GM06990 (cell line): ENCODE measurements at regions not wholly inside any gene's neighbourhood (a gene's known extent, or its start where the extent isn't known, plus 50 kb on each side); places are given as distances from the start of the nearest gene placed in this dataset.

Source experiments
- DNase-seq: peaks from one replicate; pipeline ENCODE4 v3.0.0-alpha.2; 2011; ENCODE audit not compliant: insufficient read length; ENCODE audit errors: extremely low read depth
- H3K27me3 ChIP-seq: replicated peaks from 2 replicates; pipeline ENCODE4 v1.6.0; 2011; ENCODE audit warnings: low read length; ENCODE audit not compliant: control insufficient read depth, insufficient read depth
- H3K36me3 ChIP-seq: 2 replicates; pipeline ENCODE4 v1.5.1; 2011; ENCODE audit warnings: low read length; ENCODE audit not compliant: control insufficient read depth, insufficient read depth
- H3K4me3 ChIP-seq: replicated peaks from 2 replicates; pipeline ENCODE4 v1.5.1; 2011; ENCODE audit warnings: low read depth, mild to moderate bottlenecking, control low read depth, low read length
- CTCF ChIP-seq: IDR thresholded peaks from 2 replicates; pipeline ENCODE4 v1.5.1; 2011; ENCODE audit warnings: low read length, control low read depth, mild to moderate bottlenecking, inconsistent platforms; ENCODE audit not compliant: insufficient read depth, poor library complexity, severe bottlenecking

- Histone ChIP-seq H3K36me3 (no peaks in the 10 kb centered on the region), H3K4me3 (no peak overlapping the region), H3K27me3 (no peaks in the 10 kb centered on the region)
- DNase-seq: no peak
- TF ChIP-seq CTCF: no peak
These were observed 181.2 kb downstream of the FGF9 start for GRCh38 chr13:21852043-21852442.

- H3K4me3 ChIP-seq: no peak overlapping the region
- H3K36me3 ChIP-seq: no peaks in the 10 kb centered on the region
- no peak for TF ChIP-seq CTCF
- no peak for DNase-seq
- H3K27me3 ChIP-seq: no peaks in the 10 kb centered on the region
These were observed 182.9 kb downstream of the FGF9 start for GRCh38 chr13:21853779-21854178.

- no peaks in the 10 kb centered on the region for H3K27me3 ChIP-seq
- no peak for DNase-seq
- no peak for TF ChIP-seq CTCF
- H3K4me3 ChIP-seq: no peak overlapping the region
- no peaks in the 10 kb centered on the region for H3K36me3 ChIP-seq
These were observed 197.9 kb downstream of the FGF9 start for GRCh38 chr13:21868823-21869222.

- H3K36me3 ChIP-seq: no peaks in the 10 kb centered on the region
- H3K4me3 ChIP-seq: no peak overlapping the region
- DNase-seq: no peak
- H3K27me3 ChIP-seq: no peaks in the 10 kb centered on the region
- TF ChIP-seq CTCF: no peak
These were observed 200.5 kb downstream of the FGF9 start for GRCh38 chr13:21871382-21871781.

GRCh38 chr13:21871919-21872318, 201.0 kb downstream of the FGF9 start:
- no peaks in the 10 kb centered on the region for H3K36me3 ChIP-seq
- no peak for TF ChIP-seq CTCF
- DNase-seq: no peak

GRCh38 chr13:21872795-21873194, 201.9 kb downstream of the FGF9 start:
- H3K4me3 ChIP-seq: no peak overlapping the region
- no peak for DNase-seq
- H3K36me3 ChIP-seq: no peaks in the 10 kb centered on the region
- no peak for TF ChIP-seq CTCF
- no peaks in the 10 kb centered on the region for H3K27me3 ChIP-seq

More at GRCh38 chr13:21871919-21872318, 201.0 kb downstream of the FGF9 start:
- Histone ChIP-seq H3K4me3 (no peak overlapping the region), H3K27me3 (no peaks in the 10 kb centered on the region)
